BJ (cell line): ENCODE measurements at regions not wholly inside any gene's neighbourhood (a gene's known extent, or its start where the extent isn't known, plus 50 kb on each side); places are given as distances from the start of the nearest gene placed in this dataset.
A peak's percentile ranks its signal among the peaks of the same experiment; 100 is the strongest.
"Not testable (repeated sequence)": the region's sequence is repeated elsewhere in the genome, so short reads cannot be mapped to it uniquely, and the experiment has no call there.

Source experiments
- CTCF ChIA-PET: fragments of 350-600 bp; formaldehyde crosslinking; extraction: SDS; loops from one replicate; lab custom pipeline; 2021; ENCODE audit warnings: antibody characterized with exemption, inconsistent platforms; lab: Yijun Ruan, JAX
- POLR2A ChIA-PET: fragments of 300-600 bp; sonication (Branson Sonifier 250); formaldehyde crosslinking; extraction: SDS; loops from one replicate; lab custom pipeline; 2021; ENCODE audit warnings: antibody characterized with exemption; lab: Charles Lee
- DNase-seq: peaks from one replicate; pipeline ENCODE4 v3.0.0-alpha.2; 2011; ENCODE audit warnings: low read depth
- H3K27me3 ChIP-seq: 2 replicates; pipeline ENCODE4 v1.6.0; 2011; ENCODE audit warnings: low read length; ENCODE audit not compliant: control insufficient read depth, insufficient read depth
- H3K36me3 ChIP-seq: 2 replicates; pipeline ENCODE4 v1.5.1; 2011; ENCODE audit warnings: low read length; ENCODE audit not compliant: control insufficient read depth, insufficient read depth
- H3K4me3 ChIP-seq: 2 replicates; pipeline ENCODE4 v1.5.1; 2011; ENCODE audit warnings: low read depth, mild to moderate bottlenecking, control low read depth, low read length
- TF ChIP-seq, protein P1 (sequence below): IDR thresholded peaks from 2 replicates; pipeline ENCODE4 v1.5.1; 2011; ENCODE audit warnings: low read depth, mild to moderate bottlenecking, control low read depth, inconsistent platforms, low read length, moderate library complexity; ENCODE audit not compliant: insufficient read depth

DNA sequence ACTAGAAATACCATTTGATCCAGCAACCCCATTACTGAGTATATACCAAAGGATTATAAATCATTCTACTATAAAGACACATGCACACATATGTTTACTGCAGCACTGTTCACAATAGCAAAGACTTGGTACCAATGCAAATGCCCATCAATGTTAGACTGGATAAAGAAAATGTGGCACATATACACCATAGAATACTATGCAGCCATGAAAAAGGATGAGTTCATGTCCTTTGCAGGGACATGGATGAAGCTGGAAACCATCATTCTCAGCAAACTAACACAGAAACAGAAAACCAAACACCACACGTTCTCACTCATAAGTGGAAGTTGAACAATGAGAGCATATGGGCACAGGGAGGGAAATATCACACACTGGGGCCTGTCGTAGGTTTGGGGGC, 106.0 kb downstream of the SPATA18 start:
- H3K27me3 ChIP-seq, H3K4me3 ChIP-seq, CTCF ChIA-PET, DNase-seq, POLR2A ChIA-PET, H3K36me3 ChIP-seq: not testable (repeated sequence)

- TF ChIP-seq, protein P1, sequence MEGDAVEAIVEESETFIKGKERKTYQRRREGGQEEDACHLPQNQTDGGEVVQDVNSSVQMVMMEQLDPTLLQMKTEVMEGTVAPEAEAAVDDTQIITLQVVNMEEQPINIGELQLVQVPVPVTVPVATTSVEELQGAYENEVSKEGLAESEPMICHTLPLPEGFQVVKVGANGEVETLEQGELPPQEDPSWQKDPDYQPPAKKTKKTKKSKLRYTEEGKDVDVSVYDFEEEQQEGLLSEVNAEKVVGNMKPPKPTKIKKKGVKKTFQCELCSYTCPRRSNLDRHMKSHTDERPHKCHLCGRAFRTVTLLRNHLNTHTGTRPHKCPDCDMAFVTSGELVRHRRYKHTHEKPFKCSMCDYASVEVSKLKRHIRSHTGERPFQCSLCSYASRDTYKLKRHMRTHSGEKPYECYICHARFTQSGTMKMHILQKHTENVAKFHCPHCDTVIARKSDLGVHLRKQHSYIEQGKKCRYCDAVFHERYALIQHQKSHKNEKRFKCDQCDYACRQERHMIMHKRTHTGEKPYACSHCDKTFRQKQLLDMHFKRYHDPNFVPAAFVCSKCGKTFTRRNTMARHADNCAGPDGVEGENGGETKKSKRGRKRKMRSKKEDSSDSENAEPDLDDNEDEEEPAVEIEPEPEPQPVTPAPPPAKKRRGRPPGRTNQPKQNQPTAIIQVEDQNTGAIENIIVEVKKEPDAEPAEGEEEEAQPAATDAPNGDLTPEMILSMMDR = no peak
- ChIA-PET POLR2A (no interaction called here), CTCF (interaction anchor here (1.3 to 1.4 kb wide), 2 partner anchors 13 to 15 kb away, joined by 4 to 5 read pairs; no protein-coding TSS in a partner anchor)
- no peak for DNase-seq
- H3K4me3 ChIP-seq = no peak overlapping the region
- H3K27me3 ChIP-seq = no peaks in the 10 kb centered on the region
- no peaks in the 10 kb centered on the region for H3K36me3 ChIP-seq
Measured at GRCh38 chr4:52157641-52158316, 106.7 kb downstream of the SPATA18 start.

DNA sequence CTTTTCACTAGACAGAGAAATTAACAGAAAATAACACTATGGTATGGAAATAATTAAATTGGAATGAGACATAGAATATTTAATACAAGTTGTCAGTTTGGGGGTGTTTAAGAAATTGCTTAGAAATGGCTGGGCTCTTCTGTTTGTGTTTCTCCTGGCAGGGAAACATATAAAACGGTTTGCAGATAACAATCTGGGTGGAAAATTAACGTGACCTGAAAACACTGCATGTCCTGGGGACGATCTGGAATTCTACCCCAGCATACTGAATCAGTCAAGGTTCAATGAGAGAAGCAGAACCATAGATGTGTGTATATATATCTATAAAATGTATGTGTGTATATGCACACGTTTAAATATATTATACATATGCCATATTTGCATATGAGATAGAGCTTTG, 109.8 kb downstream of the SPATA18 start:
- ChIA-PET CTCF (no interaction called here), POLR2A (no interaction called here)
- Histone ChIP-seq H3K36me3 (no peaks in the 10 kb centered on the region), H3K27me3 (no peaks in the 10 kb centered on the region), H3K4me3 (no peak overlapping the region)
- TF ChIP-seq, protein P1 = no peak
- DNase-seq = no peak

- DNase-seq = no peak
- TF ChIP-seq, protein P1 = no peak
- CTCF ChIA-PET = interaction anchor here (0.8 kb wide), 1 partner anchor 9 kb away, joined by 5 read pairs; no protein-coding TSS in a partner anchor
- Histone ChIP-seq H3K4me3 (no peak overlapping the region), H3K36me3 (no peaks in the 10 kb centered on the region), H3K27me3 (no peaks in the 10 kb centered on the region)
- POLR2A ChIA-PET = no interaction called here
Measured at GRCh38 chr4:52164116-52164515, 113.0 kb downstream of the SPATA18 start.

DNA sequence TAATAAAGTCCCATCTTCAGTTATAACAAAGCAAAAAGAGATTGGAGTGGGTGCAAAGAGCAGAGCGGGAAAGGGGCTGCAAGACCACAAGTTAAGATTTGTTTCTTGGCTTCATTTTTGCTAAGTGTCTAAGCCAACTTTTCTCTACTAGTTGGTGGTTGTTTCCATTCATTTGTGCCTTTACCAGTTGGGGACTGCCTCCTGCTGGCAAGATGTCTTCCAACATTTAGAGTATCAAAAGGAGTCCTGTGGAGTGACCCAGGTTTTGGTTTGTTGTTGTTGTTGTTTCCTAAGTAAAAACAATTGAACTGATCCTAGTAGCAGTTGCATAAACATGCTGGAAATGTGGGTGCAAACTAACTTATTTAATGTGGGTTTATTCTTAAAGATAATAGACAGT, 121.1 kb downstream of the SPATA18 start:
- CTCF ChIA-PET = interaction anchor here (0.7 to 1.1 kb wide), 3 partner anchors 8 to 153 kb away, joined by 3 to 5 read pairs (median 4); no protein-coding TSS in a partner anchor

More for the DNA sequence above, 121.1 kb downstream of the SPATA18 start:
- H3K36me3 ChIP-seq = no peaks in the 10 kb centered on the region
- H3K4me3 ChIP-seq = no peak overlapping the region
- no peak for DNase-seq
- H3K27me3 ChIP-seq = no peaks in the 10 kb centered on the region
- POLR2A ChIA-PET = no interaction called here
- TF ChIP-seq, protein P1 = peak; percentile 39
